ENCODE measurements at regions not wholly inside any gene's neighbourhood (a gene's known extent, or its start where the extent isn't known, plus 50 kb on each side); places are given as distances from the start of the nearest gene placed in this dataset.
"Not testable (repeated sequence)": the region's sequence is repeated elsewhere in the genome, so short reads cannot be mapped to it uniquely, and the experiment has no call there.

GRCh38 chr15:30688684-30689083 lies 62.8 kb downstream of the ARHGAP11B start:
- not testable (repeated sequence) for DNase-seq (ENCODE audit: low read depth)

GRCh38 chr15:30690153-30690552 lies 64.2 kb downstream of the ARHGAP11B start:
- not testable (repeated sequence) for DNase-seq (ENCODE audit: low read depth)

- DNase-seq (ENCODE audit: low read depth): not testable (repeated sequence)
Measured at GRCh38 chr15:30695811-30696210, 69.9 kb downstream of the ARHGAP11B start.

GRCh38 chr15:30696439-30697314 lies 70.7 kb downstream of the ARHGAP11B start:
- not testable (repeated sequence) for DNase-seq (ENCODE audit: low read depth)

- DNase-seq (ENCODE audit: low read depth): not testable (repeated sequence)
Measured at GRCh38 chr15:30697315-30697685, 71.4 kb downstream of the ARHGAP11B start.

- not testable (repeated sequence) for DNase-seq (ENCODE audit: low read depth)
Measured at GRCh38 chr15:30700006-30700597, 74.2 kb downstream of the ARHGAP11B start.

- not testable (repeated sequence) for DNase-seq (ENCODE audit: low read depth)
Measured at GRCh38 chr15:30707976-30708685, 82.2 kb downstream of the ARHGAP11B start.

- peak; percentile 8 for DNase-seq (ENCODE audit: low read depth)
Measured at GRCh38 chr15:30708809-30709208, 82.9 kb downstream of the ARHGAP11B start.

GRCh38 chr15:30718038-30718643 lies 92.2 kb downstream of the ARHGAP11B start:
- not testable (repeated sequence) for DNase-seq (ENCODE audit: low read depth)

GRCh38 chr15:30719363-30719762 lies 93.4 kb downstream of the ARHGAP11B start:
- DNase-seq (ENCODE audit: low read depth): not testable (repeated sequence)

GRCh38 chr15:30720825-30721224 lies 94.9 kb downstream of the ARHGAP11B start:
- DNase-seq (ENCODE audit: low read depth): not testable (repeated sequence)

GRCh38 chr15:30721529-30721928 lies 95.6 kb downstream of the ARHGAP11B start:
- DNase-seq (ENCODE audit: low read depth): peak; percentile 29

GRCh38 chr15:30723540-30724175 lies 97.7 kb downstream of the ARHGAP11B start:
- not testable (repeated sequence) for DNase-seq (ENCODE audit: low read depth)

GRCh38 chr15:30729880-30730590 lies 104.1 kb downstream of the ARHGAP11B start:
- not testable (repeated sequence) for DNase-seq (ENCODE audit: low read depth)

- not testable (repeated sequence) for DNase-seq (ENCODE audit: low read depth)
Measured at GRCh38 chr15:30730633-30731032, 104.7 kb downstream of the ARHGAP11B start.

- not testable (repeated sequence) for DNase-seq (ENCODE audit: low read depth)
Measured at GRCh38 chr15:30732100-30732499, 106.2 kb downstream of the ARHGAP11B start.

- DNase-seq (ENCODE audit: low read depth): not testable (repeated sequence)
Measured at GRCh38 chr15:30735884-30736564, 110.1 kb downstream of the ARHGAP11B start.

- DNase-seq (ENCODE audit: low read depth): peak; percentile 48
Measured at GRCh38 chr15:30742796-30743195, 116.9 kb downstream of the ARHGAP11B start.

- not testable (repeated sequence) for DNase-seq (ENCODE audit: low read depth)
Measured at GRCh38 chr15:30749048-30749447, 123.1 kb downstream of the ARHGAP11B start.

GRCh38 chr15:30755036-30755687 lies 129.2 kb downstream of the ARHGAP11B start:
- DNase-seq (ENCODE audit: low read depth): not testable (repeated sequence)

All from EH (cell line).